Activated CD4-positive, CD25-positive, alpha-beta regulatory T cell treated with anti-CD3 and anti-CD28 coated beads, Interleukin-2, amount 50 U/mL, for 16 hours (primary cell): ENCODE measurements at regions not wholly inside any gene's neighbourhood (a gene's known extent, or its start where the extent isn't known, plus 50 kb on each side); places are given as distances from the start of the nearest gene placed in this dataset.

Experiments used
- DNase-seq: peaks from one replicate; pipeline ENCODE4 v3.0.0-alpha.2; 2020; ENCODE audit warnings: low read depth, low spot score

DNA sequence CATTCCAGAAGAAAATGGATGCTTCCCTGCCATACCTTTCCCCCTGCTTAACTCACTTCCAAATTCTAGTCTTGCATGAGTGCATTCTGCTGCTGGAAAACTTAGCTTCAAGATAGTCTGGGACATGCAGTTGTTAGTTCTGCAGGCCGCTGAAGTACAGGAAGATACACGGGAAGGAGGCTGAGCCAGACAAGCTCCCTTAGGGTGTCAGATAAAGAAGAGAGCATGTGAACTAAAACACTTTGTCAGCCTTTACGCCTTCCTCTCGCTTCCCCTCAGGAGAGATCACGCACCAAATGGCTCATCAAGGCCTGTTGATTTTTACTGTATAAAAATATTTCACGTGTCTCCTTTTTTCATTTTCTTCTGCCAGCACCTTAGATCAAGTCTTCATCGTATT is 420.7 kb downstream of the INSC start:
- no peak for DNase-seq

GRCh38 chr11:15536438-15536837 is 421.7 kb downstream of the INSC start:
- no peak for DNase-seq

DNA sequence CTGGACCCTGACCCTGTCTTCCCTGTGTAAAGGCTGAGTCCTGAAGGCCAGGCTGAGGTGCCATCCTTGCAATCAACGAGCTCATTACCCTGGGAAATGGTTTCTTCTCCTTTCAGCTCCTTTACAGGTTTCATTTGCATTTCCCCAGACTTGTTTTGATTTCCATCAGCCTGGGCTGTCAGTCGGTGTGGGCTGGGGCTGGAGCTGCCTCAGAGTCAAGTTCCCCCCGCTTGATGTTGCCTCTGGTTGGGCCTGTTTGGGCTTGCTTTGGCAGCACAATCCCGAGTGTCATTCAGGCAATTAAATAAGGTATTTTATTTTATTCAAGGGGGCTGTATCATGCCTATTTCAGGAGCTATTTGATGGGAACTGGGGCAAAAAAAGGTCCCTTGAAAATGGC is 424.9 kb downstream of the INSC start:
- no peak for DNase-seq

DNA sequence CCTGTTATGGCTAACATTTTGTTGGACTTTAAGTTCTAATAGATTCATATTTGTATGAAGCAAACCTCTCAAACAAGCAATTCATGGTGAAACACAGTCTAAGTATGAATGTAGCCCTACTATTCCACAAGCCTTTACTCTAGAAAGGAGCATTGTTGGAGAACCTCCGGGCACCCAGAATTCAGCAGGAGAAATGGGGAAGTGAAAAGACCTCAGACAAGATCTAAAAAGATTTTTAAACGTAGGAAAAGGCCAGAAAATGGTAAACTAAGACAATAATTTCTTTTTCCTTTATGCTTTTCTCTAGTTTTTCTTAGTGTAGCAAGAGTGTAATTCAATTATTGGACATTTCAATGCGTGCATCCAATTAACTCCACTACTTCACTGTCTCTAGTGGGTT is 426.4 kb downstream of the INSC start:
- DNase-seq = no peak

GRCh38 chr11:15544353-15544752 is 429.6 kb downstream of the INSC start:
- DNase-seq = no peak

DNA sequence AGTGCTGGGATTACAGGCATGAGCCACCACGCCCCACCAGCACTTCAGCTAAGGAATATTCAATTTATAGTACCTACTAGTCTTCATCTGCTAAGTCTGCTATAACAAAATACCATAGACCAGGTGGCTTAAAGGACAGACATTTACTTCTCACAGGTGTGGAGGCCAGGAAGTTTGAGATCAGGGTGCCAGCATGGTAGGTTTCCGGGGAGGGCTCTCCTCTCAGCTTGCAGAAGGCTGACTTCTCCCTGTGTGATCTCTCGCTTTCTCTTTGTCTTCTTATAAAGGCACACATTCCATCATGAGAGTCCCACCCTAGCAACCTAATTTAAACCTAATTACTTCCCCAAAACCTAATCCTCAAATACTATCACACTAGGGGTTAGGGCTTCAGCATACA is 433.0 kb downstream of the INSC start:
- DNase-seq = no peak

GRCh38 chr11:15551901-15552851 is 437.5 kb downstream of the INSC start:
- DNase-seq = no peak

- no peak for DNase-seq
Measured at GRCh38 chr11:15555161-15555560, 440.4 kb downstream of the INSC start.

DNA sequence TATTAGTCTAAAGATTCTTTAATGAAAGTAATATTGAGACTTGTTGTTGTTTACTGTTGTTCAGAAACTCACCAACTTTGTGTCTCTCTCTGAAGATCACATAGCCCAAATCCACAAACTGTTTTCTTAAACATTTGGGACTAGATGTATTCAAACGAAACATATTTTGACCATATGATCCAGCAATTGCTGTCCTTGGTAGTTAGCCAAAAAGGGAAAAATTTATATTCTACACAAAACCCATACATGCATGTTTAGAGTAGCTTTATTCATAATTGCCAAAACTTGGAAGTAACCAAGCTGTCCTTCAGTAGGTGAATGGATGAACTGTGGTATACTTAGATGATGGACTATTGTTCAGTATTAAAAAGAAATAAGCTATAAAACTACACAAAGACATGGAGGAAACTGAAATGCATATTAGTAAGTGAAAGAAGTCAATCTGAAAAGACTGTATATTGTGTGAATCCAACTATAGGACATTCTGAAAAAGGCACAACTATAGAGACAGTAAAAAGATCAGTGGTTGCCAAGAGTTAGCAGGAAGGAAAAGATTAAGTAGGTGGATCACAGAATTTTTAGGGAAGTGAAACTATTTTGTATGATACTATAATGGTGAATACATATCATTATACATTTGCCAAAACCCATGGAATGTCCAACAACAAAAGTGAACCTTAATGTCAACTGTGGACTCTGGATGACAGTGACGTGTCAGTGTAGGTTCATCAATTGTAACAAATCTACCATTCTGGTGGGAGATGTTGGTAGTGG is 442.9 kb downstream of the INSC start:
- DNase-seq = no peak

DNA sequence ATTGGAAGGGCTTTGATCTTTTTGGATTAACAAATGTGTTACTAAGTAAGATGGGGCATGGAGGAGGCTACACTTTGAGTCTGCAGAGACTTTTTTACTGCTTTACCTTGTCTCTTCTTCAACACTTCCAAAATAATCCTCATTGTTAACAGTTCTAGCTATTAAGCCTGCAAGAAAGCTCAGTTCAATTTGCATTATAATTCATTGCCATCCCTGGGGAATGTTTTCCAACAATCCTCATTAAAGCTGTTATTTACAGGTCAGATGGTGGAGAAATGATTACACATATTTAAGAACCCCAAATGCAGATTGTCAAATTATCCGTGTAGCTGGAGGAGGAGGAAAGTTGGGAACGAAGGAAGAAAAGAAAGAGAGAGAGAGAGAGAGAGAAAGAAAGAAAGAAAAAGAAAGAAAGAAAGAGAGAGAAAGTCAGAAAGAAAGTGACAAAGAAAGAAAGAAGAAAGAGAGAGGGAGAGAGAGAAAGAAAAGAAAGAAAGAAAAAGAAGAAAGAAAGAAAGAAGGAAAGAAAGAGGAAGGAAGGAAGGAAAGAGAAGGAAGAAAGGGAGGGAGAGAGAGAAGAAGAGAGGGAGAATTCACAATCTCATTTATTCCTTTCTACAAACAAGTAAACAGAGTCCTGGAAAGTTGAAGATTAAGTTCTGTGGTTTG is 443.9 kb downstream of the INSC start:
- DNase-seq = no peak

- DNase-seq = no peak
Measured at GRCh38 chr11:15560689-15561467, 446.2 kb downstream of the INSC start.

GRCh38 chr11:15562230-15562629 is 447.5 kb downstream of the INSC start:
- DNase-seq = no peak

DNA sequence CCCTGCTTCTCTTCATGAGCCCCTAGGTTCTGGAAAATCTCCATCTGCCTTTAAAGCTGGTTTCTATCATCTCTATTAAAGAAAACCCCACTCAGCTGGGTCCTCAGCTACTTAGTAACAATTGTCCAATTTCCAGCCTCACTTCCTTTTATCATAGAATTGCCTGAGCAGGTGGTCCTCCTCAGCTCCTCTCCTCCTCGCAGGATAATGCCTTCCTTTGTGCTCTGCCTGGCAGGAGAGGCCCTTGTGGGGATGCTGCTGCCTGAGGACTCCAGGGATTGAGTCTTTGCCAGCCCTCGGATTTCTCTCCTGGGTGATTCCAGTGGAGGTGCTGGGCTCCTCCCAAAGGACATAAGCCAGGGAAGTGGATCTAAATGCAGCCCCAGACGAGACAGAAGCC is 448.3 kb downstream of the INSC start:
- DNase-seq = no peak

DNA sequence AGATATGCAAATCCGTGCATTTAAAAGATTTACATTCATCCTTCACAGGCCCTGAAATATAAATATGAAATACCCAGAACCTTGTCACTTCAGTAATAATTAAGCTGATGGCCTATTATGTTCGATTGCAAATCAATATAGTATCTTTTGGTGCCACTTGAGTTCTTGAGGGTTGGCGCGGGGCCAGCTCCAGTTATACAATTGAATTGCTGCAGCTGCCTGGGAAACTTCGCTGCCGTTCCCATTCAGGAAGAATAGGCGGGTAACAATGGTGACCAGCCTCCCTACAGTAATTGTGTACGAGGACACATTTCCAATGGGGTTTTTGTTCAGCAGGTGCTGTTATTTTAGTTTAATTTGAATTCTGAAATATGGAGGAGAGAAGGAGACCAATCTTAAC is 451.2 kb downstream of the INSC start:
- DNase-seq = no peak

DNA sequence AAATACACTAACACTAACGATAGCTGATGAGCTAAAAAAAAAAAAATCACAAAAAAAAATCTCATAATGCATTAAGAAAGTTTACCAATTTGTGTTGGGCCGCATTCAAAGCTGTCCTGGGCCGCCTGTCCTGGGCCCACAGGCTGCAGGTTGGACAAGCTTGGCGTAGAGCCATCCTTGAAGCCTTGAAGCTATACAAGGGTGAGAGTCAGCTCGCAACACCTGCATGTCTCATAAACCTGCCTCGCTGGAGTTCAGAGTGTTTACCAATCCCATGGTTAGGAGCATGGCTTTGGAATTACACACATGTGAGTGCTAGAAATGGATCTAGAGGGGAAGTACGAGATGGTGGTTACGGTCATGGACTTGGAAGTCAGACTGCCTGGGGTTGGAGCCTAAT is 453.7 kb downstream of the INSC start:
- no peak for DNase-seq

DNA sequence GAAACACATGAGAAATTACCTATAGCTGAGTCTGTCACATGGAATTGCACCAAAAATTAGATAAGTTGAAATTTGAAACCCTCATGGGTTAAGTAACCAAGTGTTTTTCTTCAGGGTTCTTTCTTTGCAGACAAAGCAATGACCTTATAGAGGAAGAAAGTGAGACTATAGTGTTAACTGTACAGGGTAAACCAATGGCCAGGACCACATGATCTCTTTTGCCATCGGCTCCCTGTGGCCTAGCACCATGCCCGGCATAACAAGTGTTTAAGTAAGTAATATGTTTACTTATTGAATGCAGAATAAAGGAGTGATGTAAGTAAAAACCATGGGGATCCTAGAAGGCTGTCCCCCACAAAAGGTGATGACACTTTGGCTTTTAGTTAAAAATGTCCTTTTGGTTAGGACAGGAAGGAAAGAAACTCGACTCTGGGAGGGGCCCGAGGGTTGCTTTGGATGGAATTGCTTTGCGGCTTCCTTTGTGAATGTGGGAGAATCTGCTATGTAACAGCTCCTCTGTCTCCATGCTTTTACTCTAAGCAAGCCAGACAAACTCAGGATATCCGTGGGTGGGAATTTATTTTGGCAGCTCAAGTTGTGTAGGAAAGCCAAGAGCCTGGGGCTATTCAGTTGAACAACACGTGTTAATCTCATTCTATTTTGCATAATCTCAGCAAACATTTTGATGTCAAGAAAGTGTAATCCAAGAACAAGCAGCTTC is 454.7 kb downstream of the INSC start:
- no peak for DNase-seq

- no peak for DNase-seq
Measured at GRCh38 chr11:15575409-15575808, 460.7 kb downstream of the INSC start.

- no peak for DNase-seq
Measured at GRCh38 chr11:15576769-15577168, 462.0 kb downstream of the INSC start.

GRCh38 chr11:15577519-15577918 is 462.8 kb downstream of the INSC start:
- DNase-seq = no peak

DNA sequence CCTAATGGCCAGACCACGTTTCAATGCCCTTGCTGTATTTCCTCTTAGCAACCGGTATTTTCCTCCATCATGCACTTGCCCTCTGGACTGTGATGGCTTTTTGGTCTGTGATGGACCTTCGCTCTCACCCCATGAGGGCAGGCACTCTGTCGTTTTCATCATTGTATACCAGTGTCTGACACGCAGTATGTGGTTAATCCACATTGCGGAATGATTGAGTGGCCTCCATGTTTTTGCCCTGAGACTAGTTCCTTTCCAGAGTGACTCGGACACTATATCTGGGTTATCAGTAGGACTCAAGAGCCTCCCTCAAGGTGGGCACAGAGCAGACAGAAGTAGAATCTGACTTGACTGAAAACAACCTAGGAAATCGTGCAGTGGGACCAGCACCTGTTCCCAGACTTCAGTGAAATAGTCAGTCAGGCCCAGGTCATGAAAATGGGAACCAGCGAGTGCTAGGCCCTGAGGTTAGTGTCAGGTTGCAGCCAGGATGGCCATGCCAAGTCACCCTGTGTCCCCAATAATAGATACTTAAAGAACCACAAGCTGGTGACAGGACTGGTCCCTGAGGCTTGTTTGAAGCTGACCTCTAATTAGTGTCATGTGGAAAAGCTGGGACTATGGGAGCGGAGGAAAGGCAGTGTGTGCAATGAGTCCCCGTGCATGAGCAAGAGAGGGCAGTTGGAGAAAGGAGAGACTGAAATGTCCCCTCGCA is 464.7 kb downstream of the INSC start:
- DNase-seq = no peak
